VCaP (cell line): ENCODE measurements at regions not wholly inside any gene's neighbourhood (a gene's known extent, or its start where the extent isn't known, plus 50 kb on each side); places are given as distances from the start of the nearest gene placed in this dataset.
A peak's percentile ranks its signal among the peaks of the same experiment; 100 is the strongest.

Source experiments
- H3K27ac ChIP-seq: fragments of 450-650 bp; 2 replicates; pipeline ENCODE4 v1.5.1; 2017
- TF ChIP-seq, protein P1 (sequence below): fragments of 450-650 bp; conservative IDR thresholded peaks from 2 replicates; pipeline ENCODE4 v1.5.1; 2017; ENCODE audit warnings: mild to moderate bottlenecking, moderate library complexity

GRCh38 chr4:14835288-14835687 is 167.0 kb upstream of the CPEB2 start:
- TF ChIP-seq, protein P1, sequence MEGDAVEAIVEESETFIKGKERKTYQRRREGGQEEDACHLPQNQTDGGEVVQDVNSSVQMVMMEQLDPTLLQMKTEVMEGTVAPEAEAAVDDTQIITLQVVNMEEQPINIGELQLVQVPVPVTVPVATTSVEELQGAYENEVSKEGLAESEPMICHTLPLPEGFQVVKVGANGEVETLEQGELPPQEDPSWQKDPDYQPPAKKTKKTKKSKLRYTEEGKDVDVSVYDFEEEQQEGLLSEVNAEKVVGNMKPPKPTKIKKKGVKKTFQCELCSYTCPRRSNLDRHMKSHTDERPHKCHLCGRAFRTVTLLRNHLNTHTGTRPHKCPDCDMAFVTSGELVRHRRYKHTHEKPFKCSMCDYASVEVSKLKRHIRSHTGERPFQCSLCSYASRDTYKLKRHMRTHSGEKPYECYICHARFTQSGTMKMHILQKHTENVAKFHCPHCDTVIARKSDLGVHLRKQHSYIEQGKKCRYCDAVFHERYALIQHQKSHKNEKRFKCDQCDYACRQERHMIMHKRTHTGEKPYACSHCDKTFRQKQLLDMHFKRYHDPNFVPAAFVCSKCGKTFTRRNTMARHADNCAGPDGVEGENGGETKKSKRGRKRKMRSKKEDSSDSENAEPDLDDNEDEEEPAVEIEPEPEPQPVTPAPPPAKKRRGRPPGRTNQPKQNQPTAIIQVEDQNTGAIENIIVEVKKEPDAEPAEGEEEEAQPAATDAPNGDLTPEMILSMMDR = no peak
- no peak overlapping the region for H3K27ac ChIP-seq

- H3K27ac ChIP-seq = no peak overlapping the region
- TF ChIP-seq, protein P1 = no peak
These were observed 166.4 kb upstream of the CPEB2 start for GRCh38 chr4:14835708-14836425.

- peak overlapping the region; percentile 14; the same call in 1 of the 2 replicates for H3K27ac ChIP-seq
- TF ChIP-seq, protein P1 = no peak; the same call in 1 of the 2 replicates
These were observed 164.4 kb upstream of the CPEB2 start for GRCh38 chr4:14837860-14838259.

- no peak overlapping the region for H3K27ac ChIP-seq
- TF ChIP-seq, protein P1 = no peak
These were observed 160.2 kb upstream of the CPEB2 start for GRCh38 chr4:14841801-14842768.

- H3K27ac ChIP-seq = no peak overlapping the region
- TF ChIP-seq, protein P1 = no peak
These were observed 159.2 kb upstream of the CPEB2 start for GRCh38 chr4:14842964-14843630.

DNA sequence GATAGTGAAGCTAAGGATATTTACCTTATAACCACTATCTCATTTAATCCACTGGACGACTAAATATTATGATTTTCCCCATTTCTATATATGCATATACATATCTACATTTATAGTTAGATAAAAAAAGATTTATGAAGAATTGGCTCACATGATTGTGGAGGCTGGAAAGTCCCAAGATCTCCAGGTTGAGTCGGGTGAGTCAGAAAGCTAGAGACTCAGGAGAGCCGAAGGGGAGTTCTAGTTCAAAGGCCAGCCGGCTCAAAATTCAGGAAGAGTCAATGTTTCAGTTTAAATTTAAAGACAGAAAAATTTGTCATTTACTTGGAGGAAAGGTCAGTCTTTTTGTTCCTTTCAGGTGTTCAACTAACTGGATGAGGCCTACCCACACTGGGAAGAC is 158.2 kb upstream of the CPEB2 start:
- H3K27ac ChIP-seq = no peak overlapping the region

More for the DNA sequence above, 158.2 kb upstream of the CPEB2 start:
- TF ChIP-seq, protein P1 = no peak
